Smooth muscle cell (in vitro differentiated cells): ENCODE measurements at regions not wholly inside any gene's neighbourhood (a gene's known extent, or its start where the extent isn't known, plus 50 kb on each side); places are given as distances from the start of the nearest gene placed in this dataset.
A peak's percentile ranks its signal among the peaks of the same experiment; 100 is the strongest.
"Not testable (repeated sequence)": the region's sequence is repeated elsewhere in the genome, so short reads cannot be mapped to it uniquely, and the experiment has no call there.

Experiments
- DNase-seq: peaks from one replicate; lab custom pipeline; 2025; ENCODE audit not compliant: unreplicated experiment; lab: John Stamatoyannopoulos, UW
- H2AFZ ChIP-seq: fragments of 200-600 bp; sonication (generic); 2 replicates; pipeline ENCODE4 v1.6.0; 2016; ENCODE audit warnings: antibody characterized with exemption, low read depth, mild to moderate bottlenecking
- H3F3A ChIP-seq: fragments of 200-600 bp; sonication (generic); 2 replicates; pipeline ENCODE4 v1.6.0; 2017; ENCODE audit warnings: antibody characterized with exemption, low read depth
- H3K27ac ChIP-seq: fragments of 200-600 bp; sonication (generic); 2 replicates; pipeline ENCODE4 v1.5.1; 2016; ENCODE audit warnings: low read depth, mild to moderate bottlenecking
- H3K27me3 ChIP-seq: fragments of 200-600 bp; sonication (generic); 2 replicates; pipeline ENCODE4 v1.6.1; 2016; ENCODE audit warnings: low read depth, mild to moderate bottlenecking
- H3K36me3 ChIP-seq: fragments of 200-600 bp; sonication (generic); 2 replicates; pipeline ENCODE4 v1.5.1; 2016; ENCODE audit warnings: low read depth
- H3K4me1 ChIP-seq: fragments of 200-600 bp; sonication (generic); 2 replicates; pipeline ENCODE4 v1.5.1; 2016; ENCODE audit warnings: low read depth
- H3K4me2 ChIP-seq: fragments of 200-600 bp; sonication (generic); 2 replicates; pipeline ENCODE4 v1.6.0; 2016; ENCODE audit warnings: mild to moderate bottlenecking
- H3K4me3 ChIP-seq: fragments of 200-600 bp; sonication (generic); 2 replicates; pipeline ENCODE4 v1.5.1; 2016; ENCODE audit warnings: mild to moderate bottlenecking
- H3K79me2 ChIP-seq: fragments of 200-600 bp; sonication (generic); 2 replicates; pipeline ENCODE4 v1.6.0; 2016; ENCODE audit warnings: low read depth, mild to moderate bottlenecking
- H3K9ac ChIP-seq: fragments of 200-600 bp; sonication (generic); 2 replicates; pipeline ENCODE4 v1.6.0; 2016; ENCODE audit warnings: low read depth
- H3K9me3 ChIP-seq: fragments of 200-600 bp; sonication (generic); replicated peaks from 2 replicates; pipeline ENCODE4 v1.5.1; 2016; ENCODE audit warnings: low read depth
- H4K20me1 ChIP-seq: fragments of 200-600 bp; sonication (generic); 2 replicates; pipeline ENCODE4 v1.6.0; 2016; ENCODE audit warnings: low read depth
- WGBS: methylation state at CpG from one replicate; pipeline ENCODE4 v1.1.7; 2016; ENCODE audit warnings: low lambda C conversion rate; 5-methylcytosine and 5-hydroxymethylcytosine counted together

GRCh38 chr1:206302056-206302455, 98.7 kb downstream of the SRGAP2 start:
- not testable (repeated sequence) for DNase-seq, H3K27ac ChIP-seq, H3K79me2 ChIP-seq, H3F3A ChIP-seq, H3K27me3 ChIP-seq, H3K9ac ChIP-seq, H3K4me2 ChIP-seq, H2AFZ ChIP-seq, H3K9me3 ChIP-seq, H4K20me1 ChIP-seq, H3K4me1 ChIP-seq, H3K36me3 ChIP-seq, H3K4me3 ChIP-seq
- 50% methylated on average over 1 of the region's 1 CpG for WGBS

GRCh38 chr1:206307442-206307841, 104.1 kb downstream of the SRGAP2 start:
- H3K79me2 ChIP-seq, H3K27ac ChIP-seq, H3K4me3 ChIP-seq, H4K20me1 ChIP-seq, H2AFZ ChIP-seq, H3K27me3 ChIP-seq, H3K9me3 ChIP-seq, H3F3A ChIP-seq, H3K4me2 ChIP-seq, DNase-seq, H3K9ac ChIP-seq, H3K36me3 ChIP-seq, H3K4me1 ChIP-seq: not testable (repeated sequence)
- 90% methylated on average over 2 of the region's 31 CpGs for WGBS

- DNase-seq, H4K20me1 ChIP-seq, H3K9me3 ChIP-seq, H3K4me3 ChIP-seq, H3K4me2 ChIP-seq, H3F3A ChIP-seq, H2AFZ ChIP-seq, H3K79me2 ChIP-seq, H3K4me1 ChIP-seq, H3K36me3 ChIP-seq, H3K27ac ChIP-seq, H3K9ac ChIP-seq, H3K27me3 ChIP-seq: not testable (repeated sequence)
- WGBS, result no CpG with 5 or more reads among the region's 2 CpGs
Observed at GRCh38 chr1:206310948-206311347, 107.6 kb downstream of the SRGAP2 start.

GRCh38 chr1:206311611-206312273, 108.4 kb downstream of the SRGAP2 start:
- DNase-seq, H3K36me3 ChIP-seq, H3K27me3 ChIP-seq, H4K20me1 ChIP-seq, H2AFZ ChIP-seq, H3K9ac ChIP-seq, H3K4me1 ChIP-seq, H3K4me2 ChIP-seq, H3K27ac ChIP-seq, H3K4me3 ChIP-seq, H3K79me2 ChIP-seq, H3F3A ChIP-seq, H3K9me3 ChIP-seq: not testable (repeated sequence)
- 100% methylated on average over 2 of the region's 7 CpGs for WGBS

GRCh38 chr1:206312274-206312665, 108.9 kb downstream of the SRGAP2 start:
- H3K79me2 ChIP-seq, H3K27me3 ChIP-seq, H3K9ac ChIP-seq, H3K4me2 ChIP-seq, H3K4me3 ChIP-seq, H3K9me3 ChIP-seq, H2AFZ ChIP-seq, H3K36me3 ChIP-seq, H3F3A ChIP-seq, DNase-seq, H3K4me1 ChIP-seq, H3K27ac ChIP-seq, H4K20me1 ChIP-seq: not testable (repeated sequence)
- WGBS, result 97% methylated on average over 6 of the region's 6 CpGs

- 100% methylated on average over 3 of the region's 6 CpGs for WGBS
Observed at GRCh38 chr1:206314951-206315636, 111.8 kb downstream of the SRGAP2 start.

GRCh38 chr1:206316901-206317300, 113.6 kb downstream of the SRGAP2 start:
- H3K27me3 ChIP-seq, H3K4me3 ChIP-seq, H4K20me1 ChIP-seq, H3F3A ChIP-seq, H3K27ac ChIP-seq, H3K4me2 ChIP-seq, DNase-seq, H3K9me3 ChIP-seq, H3K9ac ChIP-seq, H3K4me1 ChIP-seq, H2AFZ ChIP-seq, H3K79me2 ChIP-seq, H3K36me3 ChIP-seq: not testable (repeated sequence)
- WGBS, result no CpG with 5 or more reads among the region's 4 CpGs

More at GRCh38 chr1:206314951-206315636, 111.8 kb downstream of the SRGAP2 start:
- not testable (repeated sequence) for H3K27ac ChIP-seq, DNase-seq, H3K4me3 ChIP-seq, H3K4me1 ChIP-seq, H3F3A ChIP-seq, H2AFZ ChIP-seq, H3K79me2 ChIP-seq, H4K20me1 ChIP-seq, H3K9ac ChIP-seq, H3K9me3 ChIP-seq, H3K4me2 ChIP-seq, H3K36me3 ChIP-seq, H3K27me3 ChIP-seq

GRCh38 chr1:206317878-206318514, 114.7 kb downstream of the SRGAP2 start:
- not testable (repeated sequence) for H3K4me2 ChIP-seq, H3K79me2 ChIP-seq, H3K4me1 ChIP-seq, H3K9ac ChIP-seq, H4K20me1 ChIP-seq, DNase-seq, H3K9me3 ChIP-seq, H3K27me3 ChIP-seq, H3K4me3 ChIP-seq, H3F3A ChIP-seq, H2AFZ ChIP-seq, H3K36me3 ChIP-seq
- WGBS, result 55% methylated on average over 3 of the region's 5 CpGs
- peak overlapping the region; percentile 24 for H3K27ac ChIP-seq
